Heart left ventricle (tissue), 13 donors: ENCODE measurements at regions not wholly inside any gene's neighbourhood (a gene's known extent, or its start where the extent isn't known, plus 50 kb on each side); places are given as distances from the start of the nearest gene placed in this dataset.

Source experiments
- CTCF ChIP-seq, 12 donors: fragments of 200-600 bp; sonication (generic) in 4 of 12; IDR thresholded peaks; one replicate each; pipeline versions ENCODE4 v1.5.0 to v1.8.0; 2018 to 2022; ENCODE audit warnings: antibody characterized with exemption in 12 of 12, mild to moderate bottlenecking in 5 of 12
- POLR2A ChIP-seq, 2 donors: fragments of 450-650 bp; IDR thresholded peaks; one replicate each; pipeline ENCODE4 v1.6.1; 2017; ENCODE audit warnings: antibody characterized with exemption in 2 of 2, mild to moderate bottlenecking in 2 of 2, moderate library complexity in 2 of 2
- donor health status: ischemic (EF 13 %, LVEDD 7.1; RV severe dilation, severe dysfunction).
- donor health status: DM: no; HTN: yes; CAD: no.
- donor health status: DM: no; HTN: no; CAD: no.
- donor health status: ischemic (EF 25% LVEDD 6.9; RV normal size, moderate dysfunction).
- donor health status: ischemic (EF 25% LVEDD 5.7; RV mildly dilated, moderate dysfunction).
- donor health status: ischemic (EF 35%, LVEDD 5.7; RV mildly dilated, moderate dysfunction).
- donor health status: nonischemic (EF 11% LVEDD 7.7; RV severe dilation, severe dysfunction).
- donor health status: DM: yes; HTN: yes; CAD: no.
- donor health status: PGD.
- donor health status: ischemic (EF 29% LVEDD 5.4; RV normal size, mild dysfunction).
- donor health status: nonischemic (EF 23%, LVEDD 6.1; RV moderate dilation, normal function).

GRCh38 chr11:70570693-70571395 lies 172.5 kb downstream of the CTTN start:
- TF ChIP-seq CTCF (IDR thresholded peaks at IDR 0.05) (no peak), POLR2A (IDR thresholded peaks at IDR 0.05) (no peak)
